ENCODE measurements at regions not wholly inside any gene's neighbourhood (a gene's known extent, or its start where the extent isn't known, plus 50 kb on each side); places are given as distances from the start of the nearest gene placed in this dataset.

- POLR2A ChIA-PET, result no interaction called here
- no TSS peak for BruUV-seq (replicated peaks)
- ATAC-seq, result peak; percentile 63
Observed at GRCh38 chr5:124408738-124409453, 337.5 kb downstream of the ZNF608 start.

More at GRCh38 chr5:124408738-124409453, 337.5 kb downstream of the ZNF608 start:
- Histone ChIP-seq H3K4me2 (ENCODE audit: low read length) (peak overlapping the region; percentile 34), H3K9ac (ENCODE audit: low read length) (no peak overlapping the region), H3K27me3 (ENCODE audit: insufficient read depth, low read length) (no peaks in the 10 kb centered on the region), H3K27ac (ENCODE audit: low read depth, low read length) (peak overlapping the region; percentile 22; the same call in 1 of the 2 replicates), H3K4me3 (replicated peaks in 1 of 2; ENCODE audit: low read depth in 1 of 2, low read length in 2 of 2) (no peak overlapping the region), H3K79me2 (ENCODE audit: insufficient read depth, low read length) (no peaks in the 10 kb centered on the region), H3K9me2 (ENCODE audit: insufficient read depth) (no peaks in the 10 kb centered on the region), H4K20me1 (ENCODE audit: insufficient read depth) (no peaks in the 10 kb centered on the region), H3K9me3 (ENCODE audit: control insufficient read depth in 1 of 2, insufficient read depth in 1 of 2, low read depth in 1 of 2, low read length in 2 of 2) (no peaks in the 10 kb centered on the region), H3K4me1 (ENCODE audit: control insufficient read depth in 1 of 2, insufficient read depth in 2 of 2, low read length in 2 of 2) (peaks cover 0 to 17% of the 10 kb centered on the region in 2 experiments; a peak in 2 of 4 replicates), H3K36me3 (ENCODE audit: control insufficient read depth in 1 of 2, insufficient read depth in 2 of 2, low read length in 2 of 2) (no peaks in the 10 kb centered on the region), H2AFZ (ENCODE audit: low read depth, low read length, poor library complexity, severe bottlenecking) (peak overlapping the region; percentile 75)
- intact Hi-C loops (cut with micrococcal nuclease), result no loop called here
- RAD21 ChIA-PET (ENCODE audit: low non-redundant PET in 1 of 2, low total read pairs in 2 of 2, uncharacterized antibody in 2 of 2, unreplicated experiment in 2 of 2), result no interaction called here
- TF ChIP-seq EZH2phosphoT487 (IDR thresholded peaks at IDR 0.05; ENCODE audit: borderline replicate concordance) (no peak), MAX (IDR thresholded peaks at IDR 0.05) (no peak), ELF1 (IDR thresholded peaks at IDR 0.05; ENCODE audit: borderline replicate concordance, low read depth) (no peak), SIN3A (IDR thresholded peaks at IDR 0.05; ENCODE audit: low read depth) (no peak), RAD21 (IDR thresholded peaks at IDR 0.05; ENCODE audit: low read depth) (no peak), FOSL1 (IDR thresholded peaks at IDR 0.05; ENCODE audit: low read depth) (peak; percentile 24; the same call in 1 of the 2 replicates), ZBTB33 (IDR thresholded peaks at IDR 0.05; ENCODE audit: extremely low read depth, insufficient replicate concordance, low read length) (no peak), YY1 (IDR thresholded peaks at IDR 0.05; ENCODE audit: extremely low read depth, insufficient replicate concordance, low read depth, low read length) (no peak), JUND (IDR thresholded peaks at IDR 0.05) (0 out of 2 replicates have a peak, but pooled peaks have one; percentile 16), ZNF274 (IDR thresholded peaks at IDR 0.05; ENCODE audit: low read depth, low read length) (no peak), CEBPB (IDR thresholded peaks at IDR 0.05; ENCODE audit: low read depth) (no peak)
- TF ChIP-seq, protein P1, sequence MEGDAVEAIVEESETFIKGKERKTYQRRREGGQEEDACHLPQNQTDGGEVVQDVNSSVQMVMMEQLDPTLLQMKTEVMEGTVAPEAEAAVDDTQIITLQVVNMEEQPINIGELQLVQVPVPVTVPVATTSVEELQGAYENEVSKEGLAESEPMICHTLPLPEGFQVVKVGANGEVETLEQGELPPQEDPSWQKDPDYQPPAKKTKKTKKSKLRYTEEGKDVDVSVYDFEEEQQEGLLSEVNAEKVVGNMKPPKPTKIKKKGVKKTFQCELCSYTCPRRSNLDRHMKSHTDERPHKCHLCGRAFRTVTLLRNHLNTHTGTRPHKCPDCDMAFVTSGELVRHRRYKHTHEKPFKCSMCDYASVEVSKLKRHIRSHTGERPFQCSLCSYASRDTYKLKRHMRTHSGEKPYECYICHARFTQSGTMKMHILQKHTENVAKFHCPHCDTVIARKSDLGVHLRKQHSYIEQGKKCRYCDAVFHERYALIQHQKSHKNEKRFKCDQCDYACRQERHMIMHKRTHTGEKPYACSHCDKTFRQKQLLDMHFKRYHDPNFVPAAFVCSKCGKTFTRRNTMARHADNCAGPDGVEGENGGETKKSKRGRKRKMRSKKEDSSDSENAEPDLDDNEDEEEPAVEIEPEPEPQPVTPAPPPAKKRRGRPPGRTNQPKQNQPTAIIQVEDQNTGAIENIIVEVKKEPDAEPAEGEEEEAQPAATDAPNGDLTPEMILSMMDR (IDR thresholded peaks at IDR 0.05 in 2 of 3, conservative IDR thresholded peaks at IDR 0.05 in 1 of 3; ENCODE audit: borderline replicate concordance in 1 of 3, insufficient read depth in 1 of 3, low read depth in 2 of 3, low read length in 2 of 3), result no peak
- CTCF ChIA-PET, result no interaction called here
- DNase-seq (ENCODE audit: low read depth, low spot score), result no peak

Data from HCT116 (cell line).